ENCODE measurements at regions not wholly inside any gene's neighbourhood (a gene's known extent, or its start where the extent isn't known, plus 50 kb on each side); places are given as distances from the start of the nearest gene placed in this dataset.

- no peaks in the 10 kb centered on the region for H3K27me3 ChIP-seq
Observed at GRCh38 chr22:48396785-48397530, 1430.7 kb downstream of the BRD1 start.

GRCh38 chr22:48396091-48396784, 1431.4 kb downstream of the BRD1 start:
- no peak for TF ChIP-seq CTCF (IDR thresholded peaks at IDR 0.05)
- no peak overlapping the region for H3K4me3 ChIP-seq
- 42 to 59% (median 46%) methylated on average over 12 to 20 of the region's 20 CpGs for WGBS, 4 donors
- intact Hi-C loops (cut with DNase I): no loop called here
- H3K27ac ChIP-seq: no peak overlapping the region
- no peaks in the 10 kb centered on the region for H3K27me3 ChIP-seq
- peak in 1 of 7 donors; percentile 11 for DNase-seq
- H3K4me1 ChIP-seq (replicated peaks in 1 of 2): no peaks in the 10 kb centered on the region
- no peaks in the 10 kb centered on the region for H3K9me3 ChIP-seq (replicated peaks in 1 of 3)
- no peaks in the 10 kb centered on the region for H3K36me3 ChIP-seq (replicated peaks in 1 of 2)

More at GRCh38 chr22:48396785-48397530, 1430.7 kb downstream of the BRD1 start:
- Histone ChIP-seq H3K27ac (no peak overlapping the region), H3K36me3 (replicated peaks in 1 of 2) (no peaks in the 10 kb centered on the region), H3K4me1 (replicated peaks in 1 of 2) (no peaks in the 10 kb centered on the region), H3K4me3 (no peak overlapping the region), H3K9me3 (replicated peaks in 1 of 3) (no peaks in the 10 kb centered on the region)
- no peak for TF ChIP-seq CTCF (IDR thresholded peaks at IDR 0.05)
- no peak for TF ChIP-seq POLR2A (IDR thresholded peaks at IDR 0.05)
- intact Hi-C loops (cut with DNase I): no loop called here
- 62 to 81% (median 79%) methylated on average over 8 to 31 of the region's 31 CpGs for WGBS, 4 donors
- peak in 1 of 7 donors; percentile 13 for DNase-seq

- H3K36me3 ChIP-seq (replicated peaks in 1 of 2): no peaks in the 10 kb centered on the region
- peak in 1 of 7 donors; percentile 10 for DNase-seq
- WGBS, 4 donors: 79 to 87% (median 85%) methylated on average over 10 to 13 of the region's 13 CpGs
- no peak overlapping the region for H3K27ac ChIP-seq
- H3K9me3 ChIP-seq (replicated peaks in 1 of 3): no peaks in the 10 kb centered on the region
- TF ChIP-seq POLR2A (IDR thresholded peaks at IDR 0.05) (no peak), CTCF (IDR thresholded peaks at IDR 0.05) (no peak)
- no peaks in the 10 kb centered on the region for H3K27me3 ChIP-seq
- no peaks in the 10 kb centered on the region for H3K4me1 ChIP-seq (replicated peaks in 1 of 2)
- intact Hi-C loops (cut with DNase I): no loop called here
- H3K4me3 ChIP-seq: no peak overlapping the region
Observed at GRCh38 chr22:48395201-48395600, 1432.5 kb downstream of the BRD1 start.

GRCh38 chr22:48394787-48395186, 1432.9 kb downstream of the BRD1 start:
- H3K9me3 ChIP-seq (replicated peaks in 1 of 3): no peaks in the 10 kb centered on the region
- TF ChIP-seq CTCF (IDR thresholded peaks at IDR 0.05) (no peak), POLR2A (IDR thresholded peaks at IDR 0.05) (no peak)
- H3K4me1 ChIP-seq (replicated peaks in 1 of 2): no peaks in the 10 kb centered on the region
- no peaks in the 10 kb centered on the region for H3K36me3 ChIP-seq (replicated peaks in 1 of 2)
- H3K4me3 ChIP-seq: no peak overlapping the region
- H3K27ac ChIP-seq: no peak overlapping the region
- peak in 1 of 7 donors; percentile 28 for DNase-seq
- 67 to 79% (median 75%) methylated on average over 5 to 8 of the region's 8 CpGs for WGBS, 4 donors
- intact Hi-C loops (cut with DNase I): no loop called here
- H3K27me3 ChIP-seq: no peaks in the 10 kb centered on the region

All from adrenal gland (tissue), 9 donors.